Fibroblast of lung (primary cell): ENCODE measurements at regions not wholly inside any gene's neighbourhood (a gene's known extent, or its start where the extent isn't known, plus 50 kb on each side); places are given as distances from the start of the nearest gene placed in this dataset.
"Not testable (repeated sequence)": the region's sequence is repeated elsewhere in the genome, so short reads cannot be mapped to it uniquely, and the experiment has no call there.

Experiments
- CTCF ChIP-seq, 2 donors: IDR thresholded peaks in 1 of 2; conservative IDR thresholded peaks in 1 of 2; 1 replicate in 1 of 2; 2 replicates in 1 of 2; pipeline ENCODE4 v1.5.1; 2011 to 2012; ENCODE audit warnings: low read length in 2 of 2, control low read depth in 1 of 2, inconsistent platforms in 1 of 2, low read depth in 1 of 2, mild to moderate bottlenecking in 1 of 2
- EZH2 ChIP-seq: IDR thresholded peaks from 2 replicates; pipeline ENCODE4 v1.5.1; 2012; ENCODE audit warnings: low read length, control low read depth, mild to moderate bottlenecking; ENCODE audit errors: missing control alignments

GRCh38 chr21:31511999-31512398 is 147.5 kb upstream of the SOD1 start:
- TF ChIP-seq EZH2; CTCF (conservative IDR thresholded peaks at IDR 0.05 in 1 of 2, IDR thresholded peaks at IDR 0.05 in 1 of 2; ENCODE audit: low read depth in 1 of 2, low read length in 2 of 2): not testable (repeated sequence)
